HG03175 (cell line): ENCODE measurements at regions not wholly inside any gene's neighbourhood (a gene's known extent, or its start where the extent isn't known, plus 50 kb on each side); places are given as distances from the start of the nearest gene placed in this dataset.
"Not testable (repeated sequence)": the region's sequence is repeated elsewhere in the genome, so short reads cannot be mapped to it uniquely, and the experiment has no call there.

ENCODE experiments used
- ATAC-seq: cut with Tn5 transposase; IDR thresholded peaks from one replicate; pipeline ENCODE4 v1.9.1; 2021; ENCODE audit warnings: mild to moderate bottlenecking, moderate library complexity; ENCODE audit not compliant: unreplicated experiment

DNA sequence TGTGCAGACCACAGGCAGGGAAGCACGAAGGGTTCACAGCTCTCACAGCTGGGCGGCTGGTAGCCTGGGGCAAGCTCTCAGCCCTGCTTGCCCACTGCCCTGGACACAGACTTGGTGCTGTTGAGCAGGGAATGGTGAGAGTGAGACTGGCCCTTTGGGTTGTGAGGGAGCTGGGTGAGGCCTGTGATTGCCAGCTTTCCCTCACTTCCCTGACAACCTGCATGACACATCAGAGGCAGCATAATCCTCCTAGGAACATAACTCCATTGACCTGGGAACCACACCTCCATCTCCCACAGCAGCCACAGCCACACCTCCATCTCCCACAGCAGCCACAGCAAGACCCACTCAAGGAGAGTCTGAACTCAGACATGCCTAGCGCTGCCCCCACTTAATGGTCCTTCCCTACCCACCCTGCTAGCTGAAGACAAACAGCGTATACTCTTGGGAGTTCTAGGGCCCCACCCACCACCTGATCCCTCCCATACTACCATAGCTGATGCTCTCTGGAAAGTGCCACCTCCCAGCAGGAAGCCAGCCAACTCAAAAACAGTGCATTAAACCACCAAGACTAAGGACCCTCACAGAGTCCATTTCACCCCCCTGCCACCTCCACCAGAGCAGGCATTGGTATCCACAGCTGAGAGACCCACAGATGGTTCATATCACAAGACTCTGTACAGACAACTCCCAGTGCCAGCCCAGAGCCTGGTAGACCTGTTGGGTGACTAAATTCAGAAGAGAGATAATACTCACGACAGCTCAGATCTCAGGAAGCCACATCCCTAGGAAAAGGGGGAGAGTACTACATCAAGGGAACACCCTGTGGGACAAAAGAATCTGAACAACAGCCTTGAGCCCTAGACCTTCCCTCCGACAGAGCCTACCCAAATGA is 60.2 kb upstream of the PRSS3 start:
- ATAC-seq: not testable (repeated sequence)

DNA sequence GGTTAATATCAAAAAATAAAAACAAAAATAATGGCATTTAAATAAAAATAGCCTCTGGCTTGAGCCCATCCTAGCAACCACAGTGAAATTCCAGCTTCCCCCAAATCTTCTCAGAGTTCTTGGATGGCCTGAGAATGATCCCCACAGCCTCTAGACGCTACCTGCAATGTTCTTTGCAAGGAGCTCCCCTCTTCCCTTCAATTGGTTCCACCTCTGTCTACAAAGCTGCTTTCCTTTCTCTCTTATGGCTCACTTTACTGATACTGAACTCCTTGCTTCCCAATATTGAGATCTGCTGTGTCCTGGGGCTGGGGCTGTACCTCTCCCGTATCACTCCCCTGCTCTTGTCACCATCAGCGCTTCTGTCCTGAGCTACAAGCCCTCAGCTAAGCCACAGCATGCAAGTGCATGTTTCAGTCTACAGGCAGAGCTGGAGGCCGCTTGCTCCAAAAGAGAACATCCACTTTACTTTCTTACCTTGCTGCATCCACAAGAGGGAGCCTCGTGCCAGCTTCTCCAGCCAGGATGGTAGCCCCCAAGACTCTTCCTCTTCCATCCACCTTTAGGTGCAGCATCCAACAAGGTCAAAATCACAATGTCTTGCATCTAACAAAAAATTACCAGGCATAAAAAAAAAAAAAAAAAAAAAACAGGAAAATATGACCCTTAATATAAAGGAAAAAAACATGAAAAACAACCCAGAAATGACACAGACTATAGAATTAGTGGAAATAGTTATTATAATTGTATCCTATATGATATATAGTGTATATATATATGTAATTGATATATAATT is 57.4 kb upstream of the PRSS3 start:
- no peak for ATAC-seq

DNA sequence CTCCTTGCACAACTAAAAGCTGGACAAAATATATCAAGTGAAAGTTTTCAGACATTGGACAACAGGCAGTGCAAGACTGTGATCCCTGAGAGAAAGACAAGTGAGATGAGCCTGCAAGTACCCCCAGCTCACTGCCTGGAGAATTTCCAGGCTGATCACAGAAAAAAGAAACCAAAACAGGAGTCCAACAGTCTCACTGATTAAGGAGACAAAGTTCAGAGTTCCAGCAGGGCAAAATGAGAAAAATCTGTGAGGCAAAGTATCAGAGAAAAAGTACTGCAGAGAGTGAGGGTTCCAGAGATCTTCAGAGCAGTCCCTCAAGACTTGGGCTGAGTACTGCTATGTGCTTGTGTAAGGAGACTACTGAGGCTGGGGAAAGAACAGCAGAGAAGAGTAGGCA is 56.0 kb upstream of the PRSS3 start:
- no peak for ATAC-seq

DNA sequence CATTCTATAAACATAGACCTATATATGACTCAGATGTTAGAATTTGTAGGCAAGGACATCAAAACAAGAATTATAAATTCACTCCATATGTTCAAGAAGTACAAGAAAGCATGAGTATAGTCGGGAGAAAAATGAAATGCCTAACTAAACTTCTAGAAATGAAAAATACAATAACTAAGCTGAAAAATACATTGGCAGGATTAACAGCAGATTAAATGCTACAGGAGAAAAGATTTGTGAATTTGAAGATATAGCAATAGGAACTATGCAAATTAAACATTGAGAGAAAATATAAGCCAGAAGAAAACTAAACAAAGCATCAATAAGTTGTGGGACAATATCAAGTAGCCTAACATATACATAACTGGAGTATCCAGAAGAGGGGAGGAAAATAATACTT is 55.3 kb upstream of the PRSS3 start:
- no peak for ATAC-seq

DNA sequence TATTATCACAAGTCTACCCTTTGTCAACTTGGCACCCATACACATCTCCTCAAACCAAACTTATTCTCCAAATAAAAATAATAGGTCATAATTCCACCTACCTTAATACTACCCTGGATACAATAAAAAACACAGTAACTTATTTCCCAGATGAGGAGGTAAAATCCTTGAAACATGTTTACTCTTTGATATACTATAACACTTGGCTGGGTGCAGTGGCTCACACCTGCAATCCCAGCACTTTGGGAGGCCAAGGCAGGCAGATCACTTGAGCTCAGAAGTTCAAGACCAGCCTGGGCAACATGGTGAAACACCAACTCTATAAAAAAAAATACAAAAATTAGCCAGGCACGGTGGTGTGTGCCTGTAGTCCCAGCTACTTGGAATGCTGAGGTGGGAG is 54.4 kb upstream of the PRSS3 start:
- not testable (repeated sequence) for ATAC-seq

DNA sequence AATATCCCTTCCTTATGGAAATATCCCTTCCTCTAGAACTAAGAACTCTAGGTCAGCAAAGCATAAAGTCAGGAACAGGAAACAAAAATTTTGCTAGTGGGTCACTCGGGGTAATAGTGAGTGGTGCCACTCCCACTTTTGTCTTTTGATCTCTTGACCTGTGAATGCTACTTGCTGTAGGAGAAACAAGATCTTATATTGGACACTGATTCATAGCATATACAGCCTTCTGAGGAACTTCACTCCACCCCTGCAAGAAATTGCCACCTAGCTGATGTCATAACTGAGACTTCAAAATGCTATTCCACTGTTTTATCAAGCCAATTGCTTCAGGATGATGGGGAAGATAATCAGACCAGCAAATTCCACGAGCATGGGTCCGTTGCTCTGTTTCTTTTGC is 53.3 kb upstream of the PRSS3 start:
- ATAC-seq: no peak

DNA sequence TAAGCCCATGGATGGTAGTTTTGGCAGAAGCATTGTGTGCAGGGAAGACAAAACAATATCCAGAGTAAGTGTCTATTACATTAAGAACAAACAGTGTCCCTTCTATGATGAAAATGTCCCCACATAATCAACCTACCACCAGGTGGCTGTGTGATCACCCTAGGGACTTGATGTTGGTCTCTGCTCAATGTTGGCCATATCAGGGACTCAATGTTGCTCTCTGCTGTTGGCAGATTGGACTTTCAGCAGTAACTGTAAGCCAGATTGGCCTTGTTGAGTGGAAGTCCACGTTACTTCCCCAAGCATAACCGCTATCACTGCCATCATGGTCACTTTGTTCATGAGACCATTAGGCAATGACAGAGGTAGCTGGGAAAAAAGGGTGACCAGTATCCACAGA is 52.8 kb upstream of the PRSS3 start:
- ATAC-seq: no peak
